IPS-18a (cell line): ENCODE measurements at regions not wholly inside any gene's neighbourhood (a gene's known extent, or its start where the extent isn't known, plus 50 kb on each side); places are given as distances from the start of the nearest gene placed in this dataset.

ENCODE experiments used
- H3K27ac ChIP-seq: one replicate; pipeline ENCODE4 v1.5.1; 2013; ENCODE audit warnings: low read length
- H3K27me3 ChIP-seq: one replicate; pipeline ENCODE4 v1.6.1; 2013; ENCODE audit warnings: mild to moderate bottlenecking, low read length; ENCODE audit not compliant: control insufficient read depth, insufficient read depth
- H3K36me3 ChIP-seq: one replicate; pipeline ENCODE4 v1.6.1; 2013; ENCODE audit warnings: low read depth, low read length; ENCODE audit not compliant: control insufficient read depth
- H3K4me1 ChIP-seq: one replicate; pipeline ENCODE4 v1.6.1; 2013; ENCODE audit warnings: low read depth, low read length; ENCODE audit not compliant: control insufficient read depth
- H3K4me3 ChIP-seq: one replicate; pipeline ENCODE4 v1.5.1; 2013; ENCODE audit warnings: low read length
- H3K9ac ChIP-seq: one replicate; pipeline ENCODE4 v1.6.1; 2013; ENCODE audit warnings: mild to moderate bottlenecking, low read length, moderate library complexity
- H3K9me3 ChIP-seq: one replicate; pipeline ENCODE4 v1.6.1; 2013; ENCODE audit warnings: low read depth, low read length; ENCODE audit not compliant: control insufficient read depth

- H3K27ac ChIP-seq = no peak overlapping the region
- no peak overlapping the region for H3K9ac ChIP-seq
- no peaks in the 10 kb centered on the region for H3K36me3 ChIP-seq
- H3K4me3 ChIP-seq = no peak overlapping the region
- H3K27me3 ChIP-seq = no peaks in the 10 kb centered on the region
- peaks cover 4% of the 10 kb centered on the region for H3K4me1 ChIP-seq
- H3K9me3 ChIP-seq = no peaks in the 10 kb centered on the region
These were observed 124.7 kb upstream of the ZBTB40 start for GRCh38 chr1:22326931-22327330.

- no peak overlapping the region for H3K4me3 ChIP-seq
- H3K9ac ChIP-seq = no peak overlapping the region
- no peaks in the 10 kb centered on the region for H3K27me3 ChIP-seq
- H3K4me1 ChIP-seq = no peaks in the 10 kb centered on the region
- no peak overlapping the region for H3K27ac ChIP-seq
- no peaks in the 10 kb centered on the region for H3K36me3 ChIP-seq
- H3K9me3 ChIP-seq = no peaks in the 10 kb centered on the region
These were observed 124.2 kb upstream of the ZBTB40 start for GRCh38 chr1:22327411-22327810.

GRCh38 chr1:22328331-22329147, 123.1 kb upstream of the ZBTB40 start:
- no peak overlapping the region for H3K9ac ChIP-seq
- H3K27me3 ChIP-seq = no peaks in the 10 kb centered on the region
- no peak overlapping the region for H3K4me3 ChIP-seq
- H3K9me3 ChIP-seq = no peaks in the 10 kb centered on the region
- no peaks in the 10 kb centered on the region for H3K36me3 ChIP-seq
- H3K4me1 ChIP-seq = no peaks in the 10 kb centered on the region
- H3K27ac ChIP-seq = no peak overlapping the region

- H3K4me1 ChIP-seq = no peaks in the 10 kb centered on the region
- H3K9me3 ChIP-seq = no peaks in the 10 kb centered on the region
- H3K9ac ChIP-seq = no peak overlapping the region
- H3K4me3 ChIP-seq = no peak overlapping the region
- no peak overlapping the region for H3K27ac ChIP-seq
- no peaks in the 10 kb centered on the region for H3K36me3 ChIP-seq
- no peaks in the 10 kb centered on the region for H3K27me3 ChIP-seq
These were observed 122.5 kb upstream of the ZBTB40 start for GRCh38 chr1:22329148-22329515.

GRCh38 chr1:22330092-22330759, 121.4 kb upstream of the ZBTB40 start:
- Histone ChIP-seq H3K27me3 (no peaks in the 10 kb centered on the region), H3K4me1 (no peaks in the 10 kb centered on the region), H3K9me3 (no peaks in the 10 kb centered on the region), H3K4me3 (no peak overlapping the region), H3K36me3 (no peaks in the 10 kb centered on the region), H3K9ac (no peak overlapping the region), H3K27ac (no peak overlapping the region)

GRCh38 chr1:22330760-22331119, 120.9 kb upstream of the ZBTB40 start:
- H3K4me1 ChIP-seq = no peaks in the 10 kb centered on the region
- no peak overlapping the region for H3K27ac ChIP-seq
- no peak overlapping the region for H3K4me3 ChIP-seq
- no peaks in the 10 kb centered on the region for H3K36me3 ChIP-seq
- no peaks in the 10 kb centered on the region for H3K27me3 ChIP-seq
- no peaks in the 10 kb centered on the region for H3K9me3 ChIP-seq
- H3K9ac ChIP-seq = no peak overlapping the region

GRCh38 chr1:22331618-22332423, 119.8 kb upstream of the ZBTB40 start:
- H3K9ac ChIP-seq = no peak overlapping the region
- no peaks in the 10 kb centered on the region for H3K4me1 ChIP-seq
- no peaks in the 10 kb centered on the region for H3K27me3 ChIP-seq
- no peak overlapping the region for H3K4me3 ChIP-seq
- H3K9me3 ChIP-seq = no peaks in the 10 kb centered on the region
- no peaks in the 10 kb centered on the region for H3K36me3 ChIP-seq
- H3K27ac ChIP-seq = no peak overlapping the region

GRCh38 chr1:22332424-22332717, 119.3 kb upstream of the ZBTB40 start:
- H3K4me3 ChIP-seq = no peak overlapping the region
- no peaks in the 10 kb centered on the region for H3K27me3 ChIP-seq
- H3K9me3 ChIP-seq = no peaks in the 10 kb centered on the region
- no peak overlapping the region for H3K27ac ChIP-seq
- no peak overlapping the region for H3K9ac ChIP-seq
- H3K4me1 ChIP-seq = no peaks in the 10 kb centered on the region
- H3K36me3 ChIP-seq = no peaks in the 10 kb centered on the region

GRCh38 chr1:22332795-22333499, 118.7 kb upstream of the ZBTB40 start:
- H3K27ac ChIP-seq = no peak overlapping the region
- H3K4me1 ChIP-seq = no peaks in the 10 kb centered on the region
- H3K27me3 ChIP-seq = no peaks in the 10 kb centered on the region
- H3K9ac ChIP-seq = no peak overlapping the region
- H3K4me3 ChIP-seq = no peak overlapping the region
- H3K9me3 ChIP-seq = no peaks in the 10 kb centered on the region
- H3K36me3 ChIP-seq = no peaks in the 10 kb centered on the region

GRCh38 chr1:22333516-22334121, 118.0 kb upstream of the ZBTB40 start:
- H3K9me3 ChIP-seq = no peaks in the 10 kb centered on the region
- no peaks in the 10 kb centered on the region for H3K36me3 ChIP-seq
- H3K9ac ChIP-seq = no peak overlapping the region
- no peak overlapping the region for H3K4me3 ChIP-seq
- H3K27ac ChIP-seq = no peak overlapping the region
- no peaks in the 10 kb centered on the region for H3K27me3 ChIP-seq
- no peaks in the 10 kb centered on the region for H3K4me1 ChIP-seq
